Liver (tissue), 3 donors: ENCODE measurements at regions not wholly inside any gene's neighbourhood (a gene's known extent, or its start where the extent isn't known, plus 50 kb on each side); places are given as distances from the start of the nearest gene placed in this dataset.
"Not testable (repeated sequence)": the region's sequence is repeated elsewhere in the genome, so short reads cannot be mapped to it uniquely, and the experiment has no call there.

Source experiments
- ATF3 ChIP-seq: IDR thresholded peaks from 2 replicates; pipeline ENCODE4 v1.6.1; 2016; ENCODE audit warnings: antibody characterized with exemption
- CTCF ChIP-seq: fragments of 150-350 bp; IDR thresholded peaks from 2 replicates; pipeline ENCODE4 v1.5.1; 2017; ENCODE audit warnings: improper control_type of control experiment, low read depth, low read length; ENCODE audit not compliant: missing input control
- FOXA1 ChIP-seq: IDR thresholded peaks from 2 replicates; pipeline ENCODE4 v1.6.1; 2016; ENCODE audit warnings: antibody characterized with exemption
- GABPA ChIP-seq, 2 donors: IDR thresholded peaks in 1 of 2; conservative IDR thresholded peaks in 1 of 2; 2 replicates each; pipeline ENCODE4 v1.6.1; 2016; ENCODE audit warnings: antibody characterized with exemption in 2 of 2, mild to moderate bottlenecking in 1 of 2, moderate library complexity in 1 of 2
- JUND ChIP-seq, 2 donors: IDR thresholded peaks; 2 replicates each; pipeline ENCODE4 v1.6.1; 2016; ENCODE audit warnings: antibody characterized with exemption in 2 of 2
- REST ChIP-seq: IDR thresholded peaks from 2 replicates; pipeline ENCODE4 v1.6.1; 2016; ENCODE audit warnings: antibody characterized with exemption, mild to moderate bottlenecking
- SP1 ChIP-seq: IDR thresholded peaks from 2 replicates; pipeline ENCODE4 v1.6.1; 2018; ENCODE audit warnings: antibody characterized with exemption, mild to moderate bottlenecking
- TAF1 ChIP-seq: conservative IDR thresholded peaks from 2 replicates; pipeline ENCODE4 v1.6.1; 2016; ENCODE audit warnings: antibody characterized with exemption, mild to moderate bottlenecking
- donor health status: healthy.
- donor health status: healthy.

GRCh38 chr1:67554204-67554603, 124.0 kb upstream of the SERBP1 start:
- not testable (repeated sequence) for TF ChIP-seq SP1; GABPA (IDR thresholded peaks at IDR 0.05 in 1 of 2, conservative IDR thresholded peaks at IDR 0.05 in 1 of 2); CTCF; FOXA1; JUND (IDR thresholded peaks at IDR 0.05); TAF1; REST; ATF3
